ENCODE measurements at regions not wholly inside any gene's neighbourhood (a gene's known extent, or its start where the extent isn't known, plus 50 kb on each side); places are given as distances from the start of the nearest gene placed in this dataset.

- TF ChIP-seq POLR2A (IDR thresholded peaks at IDR 0.05) (no peak), CTCF (IDR thresholded peaks at IDR 0.05 in 4 of 5, conservative IDR thresholded peaks at IDR 0.05 in 1 of 5) (no peak)
Measured at GRCh38 chr19:28988066-28988465, 224.9 kb downstream of the UQCRFS1 start.

Measured in gastrocnemius medialis (tissue), 4 donors.